ENCODE measurements at regions not wholly inside any gene's neighbourhood (a gene's known extent, or its start where the extent isn't known, plus 50 kb on each side); places are given as distances from the start of the nearest gene placed in this dataset.

DNA sequence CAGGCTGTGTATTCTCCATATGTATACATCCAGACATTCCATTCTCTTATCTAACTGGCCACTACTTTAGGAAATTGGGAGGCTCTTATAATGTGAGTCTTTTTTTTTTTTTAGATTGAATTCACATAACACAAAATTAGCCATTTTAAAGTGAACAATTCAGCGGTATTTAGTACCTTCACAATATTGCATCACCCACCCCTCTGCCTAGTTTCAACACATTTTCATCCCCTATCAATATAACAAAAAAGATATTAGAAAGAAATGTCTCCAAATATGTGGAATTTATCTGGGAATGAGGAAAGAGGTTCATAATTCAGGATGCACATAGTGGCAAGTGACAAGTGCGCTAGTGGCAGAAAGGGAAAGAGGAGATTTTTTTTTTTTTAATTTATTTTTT, 228.5 kb downstream of the ICE1 start:
- TF ChIP-seq, protein P1, sequence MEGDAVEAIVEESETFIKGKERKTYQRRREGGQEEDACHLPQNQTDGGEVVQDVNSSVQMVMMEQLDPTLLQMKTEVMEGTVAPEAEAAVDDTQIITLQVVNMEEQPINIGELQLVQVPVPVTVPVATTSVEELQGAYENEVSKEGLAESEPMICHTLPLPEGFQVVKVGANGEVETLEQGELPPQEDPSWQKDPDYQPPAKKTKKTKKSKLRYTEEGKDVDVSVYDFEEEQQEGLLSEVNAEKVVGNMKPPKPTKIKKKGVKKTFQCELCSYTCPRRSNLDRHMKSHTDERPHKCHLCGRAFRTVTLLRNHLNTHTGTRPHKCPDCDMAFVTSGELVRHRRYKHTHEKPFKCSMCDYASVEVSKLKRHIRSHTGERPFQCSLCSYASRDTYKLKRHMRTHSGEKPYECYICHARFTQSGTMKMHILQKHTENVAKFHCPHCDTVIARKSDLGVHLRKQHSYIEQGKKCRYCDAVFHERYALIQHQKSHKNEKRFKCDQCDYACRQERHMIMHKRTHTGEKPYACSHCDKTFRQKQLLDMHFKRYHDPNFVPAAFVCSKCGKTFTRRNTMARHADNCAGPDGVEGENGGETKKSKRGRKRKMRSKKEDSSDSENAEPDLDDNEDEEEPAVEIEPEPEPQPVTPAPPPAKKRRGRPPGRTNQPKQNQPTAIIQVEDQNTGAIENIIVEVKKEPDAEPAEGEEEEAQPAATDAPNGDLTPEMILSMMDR (IDR thresholded peaks at IDR 0.05), result no peak
- TF ChIP-seq POLR2A (IDR thresholded peaks at IDR 0.05), result no peak
